ENCODE measurements at regions not wholly inside any gene's neighbourhood (a gene's known extent, or its start where the extent isn't known, plus 50 kb on each side); places are given as distances from the start of the nearest gene placed in this dataset.
A peak's percentile ranks its signal among the peaks of the same experiment; 100 is the strongest.
"Not testable (repeated sequence)": the region's sequence is repeated elsewhere in the genome, so short reads cannot be mapped to it uniquely, and the experiment has no call there.

DNA sequence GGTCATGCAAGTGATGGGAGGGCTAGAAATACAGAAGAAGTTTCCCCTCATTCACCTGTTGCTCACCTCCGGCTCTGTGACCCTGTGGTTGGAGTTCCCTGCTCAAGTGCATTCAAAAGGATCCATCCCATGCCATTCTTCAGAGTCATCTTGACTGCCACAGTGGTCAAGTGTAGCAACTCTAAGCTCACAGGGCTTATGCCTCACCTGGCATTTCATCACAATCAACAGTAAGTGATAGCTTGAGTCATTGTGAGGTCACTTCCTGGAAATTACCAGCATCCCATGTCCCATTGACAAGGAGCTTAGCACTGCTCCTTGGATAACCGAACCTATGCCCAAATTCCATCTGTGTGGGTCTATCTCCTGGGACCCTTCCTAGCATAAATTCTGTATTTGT, 55.6 kb downstream of the OR4C45 start:
- no peaks in the 10 kb centered on the region for H3K9me3 Mint-ChIP-seq
- no peak for ATAC-seq

DNA sequence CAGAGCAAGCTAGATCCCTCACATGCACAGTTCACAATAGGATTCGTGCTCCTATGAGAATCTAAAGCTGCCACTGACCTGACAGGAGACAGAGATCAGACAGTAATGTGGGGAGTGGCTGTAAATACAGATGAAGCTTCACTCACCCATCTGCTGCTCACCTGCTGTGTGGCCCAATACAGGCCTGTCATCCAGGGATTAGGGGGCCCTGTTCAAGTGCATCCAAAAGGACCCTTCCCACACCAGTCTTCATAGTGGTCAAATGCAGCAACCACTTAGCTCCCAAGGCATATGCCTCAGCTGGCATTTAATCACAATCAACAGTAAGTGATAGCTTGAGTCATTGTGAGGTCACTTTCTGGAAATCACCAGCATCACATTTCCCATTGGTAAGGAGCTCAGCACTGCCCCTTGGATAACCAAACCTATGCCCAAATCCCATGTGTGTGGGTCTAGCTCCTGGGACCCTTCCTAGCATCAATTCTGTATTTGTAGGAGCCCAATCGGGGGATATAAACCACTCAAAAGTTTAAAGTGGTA, 65.6 kb downstream of the OR4C45 start:
- Mint-ChIP-seq H3K27ac (no peak overlapping the region), H3K4me3 (no peak overlapping the region), H3K27me3 (no peaks in the 10 kb centered on the region), H3K9me3 (peaks cover 6% of the 10 kb centered on the region), H3K36me3 (no peaks in the 10 kb centered on the region), H3K4me1 (no peaks in the 10 kb centered on the region)
- no peak for ATAC-seq

More for the DNA sequence above, 55.6 kb downstream of the OR4C45 start:
- no peak overlapping the region for H3K27ac Mint-ChIP-seq
- no peaks in the 10 kb centered on the region for H3K4me1 Mint-ChIP-seq
- no peaks in the 10 kb centered on the region for H3K27me3 Mint-ChIP-seq
- H3K36me3 Mint-ChIP-seq: no peaks in the 10 kb centered on the region
- H3K4me3 Mint-ChIP-seq: no peak overlapping the region

DNA sequence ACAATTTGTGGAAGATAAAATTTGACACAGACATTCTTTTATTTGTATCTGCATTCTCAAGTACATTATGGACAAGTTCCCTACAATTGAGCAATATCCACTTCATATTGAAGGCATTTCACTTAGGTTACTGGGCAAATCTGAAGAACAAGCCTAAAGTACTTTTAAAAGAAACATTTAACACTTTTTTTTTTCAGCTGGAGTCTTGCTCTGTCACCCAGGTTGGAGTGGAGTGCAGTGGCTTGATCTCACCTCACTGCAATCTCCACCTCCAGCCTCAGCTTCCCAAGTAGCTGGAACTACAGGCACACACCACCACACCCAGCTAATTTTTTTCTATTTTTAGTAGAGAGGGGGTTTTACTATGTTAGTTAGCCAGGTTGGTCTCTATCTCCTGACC, 70.2 kb downstream of the OR4C45 start:
- no peaks in the 10 kb centered on the region for H3K4me1 Mint-ChIP-seq
- H3K27me3 Mint-ChIP-seq: no peaks in the 10 kb centered on the region
- H3K9me3 Mint-ChIP-seq: no peaks in the 10 kb centered on the region
- no peak overlapping the region for H3K4me3 Mint-ChIP-seq
- ATAC-seq: no peak
- H3K36me3 Mint-ChIP-seq: no peaks in the 10 kb centered on the region
- no peak overlapping the region for H3K27ac Mint-ChIP-seq

- H3K27ac Mint-ChIP-seq, H3K4me3 Mint-ChIP-seq, H3K4me1 Mint-ChIP-seq, H3K36me3 Mint-ChIP-seq, ATAC-seq, H3K9me3 Mint-ChIP-seq, H3K27me3 Mint-ChIP-seq: not testable (repeated sequence)
Observed at GRCh38 chr11:50140686-50141085, 108.0 kb downstream of the OR4C45 start.

GRCh38 chr11:50146308-50146707, 113.6 kb downstream of the OR4C45 start:
- H3K4me3 Mint-ChIP-seq, H3K36me3 Mint-ChIP-seq, H3K27me3 Mint-ChIP-seq, ATAC-seq, H3K27ac Mint-ChIP-seq, H3K4me1 Mint-ChIP-seq, H3K9me3 Mint-ChIP-seq: not testable (repeated sequence)

DNA sequence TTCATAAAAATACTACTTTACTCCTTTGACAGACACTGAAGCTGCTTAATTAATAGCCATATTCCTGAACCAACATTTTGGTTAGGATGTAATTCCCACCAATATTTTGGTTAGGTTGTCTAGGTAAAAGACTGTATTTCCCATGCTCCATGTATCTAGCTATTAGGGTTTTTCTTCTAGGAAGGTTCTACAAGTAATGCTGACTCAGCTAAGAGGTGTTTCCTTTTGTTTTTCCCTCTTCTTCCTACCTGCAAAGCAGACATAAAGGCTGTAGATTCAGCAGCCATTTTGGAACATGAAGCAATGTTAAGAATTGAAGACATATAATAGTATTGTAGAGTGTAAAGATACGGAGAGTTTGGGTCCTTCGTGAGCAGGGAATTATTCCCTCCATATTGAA, 115.3 kb downstream of the OR4C45 start:
- not testable (repeated sequence) for H3K4me1 Mint-ChIP-seq, ATAC-seq, H3K27me3 Mint-ChIP-seq, H3K4me3 Mint-ChIP-seq, H3K27ac Mint-ChIP-seq, H3K36me3 Mint-ChIP-seq
- peaks cover 13% of the 10 kb centered on the region for H3K9me3 Mint-ChIP-seq

DNA sequence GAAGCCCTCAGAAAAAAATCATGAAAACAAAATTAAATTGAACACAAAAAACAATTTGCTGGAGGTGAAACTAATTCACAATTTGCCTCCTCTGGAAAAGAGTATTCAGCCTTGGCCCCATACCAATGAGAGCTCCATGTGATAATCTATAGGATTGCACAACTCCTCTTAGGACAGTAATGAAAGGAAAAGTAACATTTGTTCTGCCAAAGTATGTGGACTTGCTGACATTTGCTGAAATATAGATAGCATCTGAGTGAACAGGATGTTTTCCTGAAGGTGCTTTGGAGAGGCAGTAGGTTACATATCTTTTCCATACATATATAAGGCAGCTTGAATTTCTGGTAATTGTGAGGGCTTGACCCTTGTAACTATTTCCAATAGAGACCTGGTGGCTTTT, 122.8 kb downstream of the OR4C45 start:
- no peak for ATAC-seq
- Mint-ChIP-seq H3K36me3 (no peaks in the 10 kb centered on the region), H3K4me3 (no peak overlapping the region), H3K9me3 (peaks cover 25% of the 10 kb centered on the region), H3K4me1 (no peaks in the 10 kb centered on the region), H3K27ac (no peak overlapping the region), H3K27me3 (no peaks in the 10 kb centered on the region)

GRCh38 chr11:50164050-50164449, 131.4 kb downstream of the OR4C45 start:
- Mint-ChIP-seq H3K27me3 (no peaks in the 10 kb centered on the region), H3K27ac (no peak overlapping the region), H3K4me1 (no peaks in the 10 kb centered on the region), H3K9me3 (peaks cover 15% of the 10 kb centered on the region), H3K4me3 (no peak overlapping the region), H3K36me3 (no peaks in the 10 kb centered on the region)
- peak; percentile 31 for ATAC-seq

DNA sequence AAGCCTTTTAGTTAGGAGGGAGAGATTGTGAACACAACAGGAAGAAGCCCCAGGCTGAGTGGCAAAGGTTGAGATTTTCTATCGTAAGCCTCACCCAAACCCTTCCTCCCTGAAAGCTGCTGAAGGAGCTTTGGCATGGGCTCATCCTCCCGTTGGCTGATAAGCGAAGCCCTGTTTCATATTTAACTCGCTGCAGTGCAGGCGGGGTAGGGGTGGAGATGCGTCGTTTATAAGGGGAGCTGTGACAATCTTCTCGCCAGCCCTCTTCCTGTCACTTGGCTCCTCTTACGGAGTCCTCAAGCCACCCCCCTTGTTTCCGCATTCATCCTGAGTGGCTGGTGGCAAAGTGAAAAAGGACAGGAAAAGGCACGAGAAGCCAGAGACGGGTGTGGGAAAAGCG, 137.0 kb downstream of the OR4C45 start:
- ATAC-seq: no peak
- Mint-ChIP-seq H3K4me3 (no peak overlapping the region), H3K9me3 (peaks cover 7% of the 10 kb centered on the region), H3K36me3 (no peaks in the 10 kb centered on the region), H3K27ac (no peak overlapping the region), H3K4me1 (no peaks in the 10 kb centered on the region), H3K27me3 (no peaks in the 10 kb centered on the region)

- Mint-ChIP-seq H3K4me3 (no peak overlapping the region), H3K27me3 (no peaks in the 10 kb centered on the region), H3K27ac (no peak overlapping the region), H3K4me1 (no peaks in the 10 kb centered on the region), H3K9me3 (peaks cover 7% of the 10 kb centered on the region), H3K36me3 (no peaks in the 10 kb centered on the region)
- no peak for ATAC-seq
Observed at GRCh38 chr11:50170115-50170514, 137.4 kb downstream of the OR4C45 start.

GRCh38 chr11:50174189-50174588, 141.5 kb downstream of the OR4C45 start:
- Mint-ChIP-seq H3K27me3 (no peaks in the 10 kb centered on the region), H3K27ac (no peak overlapping the region), H3K36me3 (no peaks in the 10 kb centered on the region), H3K4me3 (no peak overlapping the region), H3K9me3 (peaks cover 10% of the 10 kb centered on the region), H3K4me1 (no peaks in the 10 kb centered on the region)
- ATAC-seq: no peak

GRCh38 chr11:50174975-50175374, 142.3 kb downstream of the OR4C45 start:
- no peak for ATAC-seq
- Mint-ChIP-seq H3K27ac (no peak overlapping the region), H3K4me1 (no peaks in the 10 kb centered on the region), H3K9me3 (peaks cover 10% of the 10 kb centered on the region), H3K36me3 (no peaks in the 10 kb centered on the region), H3K27me3 (no peaks in the 10 kb centered on the region), H3K4me3 (no peak overlapping the region)

- no peaks in the 10 kb centered on the region for H3K27me3 Mint-ChIP-seq
- no peak overlapping the region for H3K27ac Mint-ChIP-seq
- H3K9me3 Mint-ChIP-seq: peaks cover 7% of the 10 kb centered on the region
- H3K4me1 Mint-ChIP-seq: no peaks in the 10 kb centered on the region
- no peak overlapping the region for H3K4me3 Mint-ChIP-seq
- H3K36me3 Mint-ChIP-seq: no peaks in the 10 kb centered on the region
- ATAC-seq: no peak
Observed at GRCh38 chr11:50178737-50179136, 146.1 kb downstream of the OR4C45 start.

DNA sequence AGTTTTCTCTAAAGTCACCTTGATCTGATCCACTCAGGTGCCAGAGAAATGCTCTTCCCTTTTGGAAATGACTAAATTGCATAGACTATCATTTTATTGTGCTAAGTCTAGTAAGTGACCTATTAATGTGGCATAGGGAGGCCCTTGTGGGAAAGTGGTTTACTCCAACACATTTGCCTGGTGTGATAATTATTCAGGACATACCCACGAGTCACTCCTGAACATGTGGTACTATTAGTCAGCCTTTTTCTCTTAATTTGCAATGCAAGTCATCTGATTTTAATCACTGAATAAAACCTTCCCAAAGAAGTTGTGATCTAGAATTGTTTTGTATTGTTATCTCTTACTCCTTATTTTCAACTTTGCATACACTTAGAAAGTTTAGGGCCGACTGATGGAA, 148.7 kb downstream of the OR4C45 start:
- Mint-ChIP-seq H3K4me3 (no peak overlapping the region), H3K9me3 (peaks cover 13% of the 10 kb centered on the region), H3K27me3 (no peaks in the 10 kb centered on the region), H3K4me1 (no peaks in the 10 kb centered on the region), H3K27ac (no peak overlapping the region), H3K36me3 (no peaks in the 10 kb centered on the region)
- ATAC-seq: no peak

- H3K36me3 Mint-ChIP-seq: no peaks in the 10 kb centered on the region
- no peaks in the 10 kb centered on the region for H3K27me3 Mint-ChIP-seq
- H3K27ac Mint-ChIP-seq: no peak overlapping the region
- H3K4me1 Mint-ChIP-seq: no peaks in the 10 kb centered on the region
- peaks cover 13% of the 10 kb centered on the region for H3K9me3 Mint-ChIP-seq
- ATAC-seq: no peak
- H3K4me3 Mint-ChIP-seq: no peak overlapping the region
Observed at GRCh38 chr11:50182486-50182885, 149.8 kb downstream of the OR4C45 start.

GRCh38 chr11:50183170-50183569, 150.5 kb downstream of the OR4C45 start:
- peaks cover 12% of the 10 kb centered on the region for H3K9me3 Mint-ChIP-seq
- H3K36me3 Mint-ChIP-seq, H3K4me3 Mint-ChIP-seq, ATAC-seq, H3K4me1 Mint-ChIP-seq, H3K27ac Mint-ChIP-seq, H3K27me3 Mint-ChIP-seq: not testable (repeated sequence)

DNA sequence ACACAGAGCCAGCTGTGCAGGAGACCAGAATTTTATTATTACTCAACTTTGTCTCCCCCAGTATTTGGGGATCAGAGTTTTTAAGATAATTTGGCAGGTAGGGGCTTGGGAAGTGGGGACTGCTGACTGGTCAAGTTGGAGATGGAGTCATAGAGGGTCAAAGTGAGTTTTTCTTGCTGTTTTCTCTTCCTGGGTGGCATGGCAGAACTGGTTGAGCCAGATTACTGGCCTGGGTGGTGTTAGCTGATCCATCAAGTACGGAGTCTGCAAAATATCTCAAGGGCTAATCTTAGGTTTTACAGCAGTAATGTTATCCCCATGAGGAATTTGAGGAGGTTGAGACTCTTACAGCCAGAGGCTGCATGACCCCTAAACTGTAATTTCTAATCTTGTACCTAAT, 153.5 kb downstream of the OR4C45 start:
- Mint-ChIP-seq H3K27me3 (no peaks in the 10 kb centered on the region), H3K4me3 (no peak overlapping the region), H3K27ac (no peak overlapping the region), H3K9me3 (peaks cover 6% of the 10 kb centered on the region), H3K36me3 (no peaks in the 10 kb centered on the region), H3K4me1 (no peaks in the 10 kb centered on the region)
- ATAC-seq: no peak

Data from stimulated activated memory B cell treated with anti-CD40 and anti-IgM and Interleukin-4, amounts not matched to agents 10 μg/mL and 1 μg/mL and 100 μg/mL, for 72 hours (primary cell).